Esophagus muscularis mucosa (tissue), 4 donors: ENCODE measurements at regions not wholly inside any gene's neighbourhood (a gene's known extent, or its start where the extent isn't known, plus 50 kb on each side); places are given as distances from the start of the nearest gene placed in this dataset.

Experiments used
- DNase-seq: peaks from one replicate; pipeline ENCODE4 v3.0.0-alpha.2; 2017; ENCODE audit errors: extremely low spot score
- H3K27ac ChIP-seq, 4 donors: fragments of 200-600 bp; sonication (generic); replicated peaks in 1 of 4; 1 replicate in 3 of 4; 2 replicates in 1 of 4; pipeline ENCODE4 v1.5.1; 2016 to 2019; ENCODE audit warnings: mild to moderate bottlenecking in 1 of 4
- H3K27me3 ChIP-seq, 4 donors: fragments of 200-600 bp; sonication (generic); one replicate each; pipeline versions ENCODE4 v1.5.1 to v1.6.0; 2016 to 2019
- H3K36me3 ChIP-seq, 4 donors: fragments of 200-600 bp; sonication (generic); one replicate each; pipeline ENCODE4 v1.5.1; 2016 to 2019
- H3K4me1 ChIP-seq, 4 donors: fragments of 200-600 bp; sonication (generic); one replicate each; pipeline ENCODE4 v1.5.1; 2016 to 2019
- H3K4me3 ChIP-seq, 4 donors: fragments of 200-600 bp; sonication (generic); 1 replicate in 2 of 4; 2 replicates in 2 of 4; pipeline ENCODE4 v1.5.1; 2016 to 2019; ENCODE audit warnings: mild to moderate bottlenecking in 4 of 4, moderate library complexity in 1 of 4
- H3K9me3 ChIP-seq, 4 donors: fragments of 200-600 bp; sonication (generic); 1 replicate in 3 of 4; 2 replicates in 1 of 4; pipeline ENCODE4 v1.5.1; 2016 to 2019
- CTCF ChIP-seq, 3 experiments: fragments of 200-600 bp in 2 of 3; fragments of 450-650 bp in 1 of 3; sonication (generic) in 2 of 3; IDR thresholded peaks; one replicate each; pipeline ENCODE4 v1.5.1; 2017 to 2019; ENCODE audit warnings: antibody characterized with exemption in 3 of 3, mild to moderate bottlenecking in 2 of 3, moderate library complexity in 1 of 3
- EP300 ChIP-seq: sonication (generic); formaldehyde crosslinking; IDR thresholded peaks from one replicate; pipeline ENCODE4 v1.6.1; 2017; ENCODE audit warnings: antibody characterized with exemption
- POLR2A ChIP-seq: fragments of 450-650 bp; IDR thresholded peaks from one replicate; pipeline ENCODE4 v1.6.1; 2017; ENCODE audit warnings: antibody characterized with exemption, moderate library complexity, mild to moderate bottlenecking, low read depth
- POLR2AphosphoS5 ChIP-seq, 2 donors: sonication (generic); formaldehyde crosslinking; IDR thresholded peaks; one replicate each; pipeline ENCODE4 v1.6.1; 2017; ENCODE audit warnings: antibody characterized with exemption in 2 of 2
- WGBS: methylation state at CpG from one replicate; pipeline ENCODE4 v1.1.5; 2018; 5-methylcytosine and 5-hydroxymethylcytosine counted together
- intact Hi-C: fragments of 100-400 bp; cut with DNase I; formaldehyde crosslinking; loops from one replicate; pipeline ENCODE4 v1.15.1; 2023

- Histone ChIP-seq H3K9me3 (no peaks in the 10 kb centered on the region), H3K27me3 (no peaks in the 10 kb centered on the region), H3K36me3 (no peaks in the 10 kb centered on the region), H3K4me3 (no peak overlapping the region), H3K27ac (no peak overlapping the region), H3K4me1 (peaks cover 0 to 9% (median 0%) of the 10 kb centered on the region in 4 donors)
- WGBS = 91% methylated on average over 4 of the region's 4 CpGs
- intact Hi-C loops = no loop called here
- TF ChIP-seq POLR2A = no peak
- no peak for TF ChIP-seq CTCF (IDR thresholded peaks at IDR 0.05)
- DNase-seq = no peak
Observed at GRCh38 chr2:163474319-163474744, 261.5 kb downstream of the FIGN start.

GRCh38 chr2:163471947-163472346 is 263.9 kb downstream of the FIGN start:
- Histone ChIP-seq H3K27ac (no peak overlapping the region), H3K27me3 (no peaks in the 10 kb centered on the region), H3K4me1 (peaks cover 0 to 9% (median 0%) of the 10 kb centered on the region in 4 donors), H3K36me3 (no peaks in the 10 kb centered on the region), H3K9me3 (no peaks in the 10 kb centered on the region), H3K4me3 (no peak overlapping the region)
- no peak for DNase-seq
- intact Hi-C loops = no loop called here
- WGBS = 16% methylated on average over 1 of the region's 1 CpG
- TF ChIP-seq POLR2AphosphoS5 (IDR thresholded peaks at IDR 0.05) (no peak), CTCF (IDR thresholded peaks at IDR 0.05) (peak in 2 of 3 experiments; percentile 11 to 33), POLR2A (no peak), EP300 (no peak)

DNA sequence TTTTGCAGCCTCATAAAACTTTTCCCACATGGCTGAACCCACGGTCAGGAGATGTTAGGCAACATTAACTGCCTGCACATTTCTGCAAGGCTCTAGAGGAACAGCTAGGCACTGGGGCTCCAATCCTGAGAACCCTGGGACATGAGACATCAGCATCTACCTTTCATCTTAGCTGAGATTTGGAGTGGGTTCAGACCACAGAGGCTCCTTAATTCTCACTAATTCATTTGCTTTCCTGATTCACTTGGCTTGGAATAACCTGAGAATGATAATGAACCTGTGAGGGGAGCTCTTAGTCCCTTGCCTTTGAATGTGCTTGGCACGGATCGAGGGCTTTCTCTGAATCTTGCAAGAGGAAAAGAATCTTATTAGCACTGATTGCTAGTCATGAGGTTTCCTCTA is 266.2 kb downstream of the FIGN start:
- DNase-seq = no peak
- Histone ChIP-seq H3K27me3 (no peaks in the 10 kb centered on the region), H3K9me3 (no peaks in the 10 kb centered on the region), H3K4me3 (no peak overlapping the region), H3K36me3 (no peaks in the 10 kb centered on the region), H3K4me1 (peaks cover 5 to 16% (median 6%) of the 10 kb centered on the region in 4 donors), H3K27ac (no peak overlapping the region)
- 28% methylated on average over 3 of the region's 3 CpGs for WGBS
- intact Hi-C loops = no loop called here
- TF ChIP-seq POLR2A (no peak), POLR2AphosphoS5 (IDR thresholded peaks at IDR 0.05) (no peak), EP300 (no peak), CTCF (IDR thresholded peaks at IDR 0.05) (no peak)

- no peak for DNase-seq
- intact Hi-C loops = no loop called here
- Histone ChIP-seq H3K4me1 (peaks cover 5 to 16% (median 6%) of the 10 kb centered on the region in 4 donors), H3K4me3 (no peak overlapping the region), H3K9me3 (no peaks in the 10 kb centered on the region), H3K36me3 (no peaks in the 10 kb centered on the region), H3K27ac (no peak overlapping the region), H3K27me3 (no peaks in the 10 kb centered on the region)
- 84% methylated on average over 10 of the region's 10 CpGs for WGBS
- TF ChIP-seq POLR2AphosphoS5 (IDR thresholded peaks at IDR 0.05) (no peak), EP300 (no peak)
Observed at GRCh38 chr2:163467251-163467630, 268.6 kb downstream of the FIGN start.

GRCh38 chr2:163466331-163467250 is 269.2 kb downstream of the FIGN start:
- Histone ChIP-seq H3K4me1 (peaks cover 5 to 11% (median 6%) of the 10 kb centered on the region in 4 donors), H3K27me3 (no peaks in the 10 kb centered on the region), H3K36me3 (no peaks in the 10 kb centered on the region), H3K9me3 (no peaks in the 10 kb centered on the region), H3K27ac (no peak overlapping the region), H3K4me3 (no peak overlapping the region)
- TF ChIP-seq CTCF (IDR thresholded peaks at IDR 0.05) = no peak
- TF ChIP-seq EP300 = no peak
- no peak for TF ChIP-seq POLR2A
- no peak for TF ChIP-seq POLR2AphosphoS5 (IDR thresholded peaks at IDR 0.05)
- WGBS = 80% methylated on average over 11 of the region's 11 CpGs
- intact Hi-C loops = no loop called here
- DNase-seq = no peak
